MCF 10A (cell line): ENCODE measurements at regions not wholly inside any gene's neighbourhood (a gene's known extent, or its start where the extent isn't known, plus 50 kb on each side); places are given as distances from the start of the nearest gene placed in this dataset.

ENCODE experiments used
- BruUV-seq: library from RNA; stranded (reverse); fragments of 400-500 nt; replicated peaks from 2 replicates; lab custom pipeline; 2021; lab: Mats Ljungman, UMichigan
- CTCF ChIA-PET: fragments of 300-600 bp; sonication (Branson Sonifier 250); formaldehyde crosslinking; extraction: SDS; loops from one replicate; lab custom pipeline; 2021; ENCODE audit warnings: antibody characterized with exemption, inconsistent platforms; lab: Yijun Ruan, JAX
- POLR2A ChIA-PET: fragments of 300-600, 350-650 bp; sonication (Branson Sonifier 250); formaldehyde crosslinking; extraction: SDS; loops from one replicate; lab custom pipeline; 2020; ENCODE audit warnings: antibody characterized with exemption, inconsistent platforms; lab: Yijun Ruan, JAX
- DNase-seq: peaks from one replicate; pipeline ENCODE4 v3.0.0-alpha.2; 2018; ENCODE audit not compliant: unreplicated experiment
- H3K27ac Mint-ChIP-seq: one replicate; pipeline ENCODE4 v1.8.0; 2022; ENCODE audit warnings: mild to moderate bottlenecking, low read depth, mixed read lengths; ENCODE audit not compliant: unreplicated experiment
- H3K27me3 Mint-ChIP-seq: one replicate; pipeline ENCODE4 v1.8.0; 2022; ENCODE audit warnings: mixed read lengths; ENCODE audit not compliant: insufficient read depth, unreplicated experiment
- H3K36me3 Mint-ChIP-seq: one replicate; pipeline ENCODE4 v1.8.0; 2022; ENCODE audit warnings: mild to moderate bottlenecking, moderate library complexity, mixed read lengths; ENCODE audit not compliant: insufficient read depth, unreplicated experiment
- H3K4me1 Mint-ChIP-seq: one replicate; pipeline ENCODE4 v1.8.0; 2022; ENCODE audit warnings: mixed read lengths; ENCODE audit not compliant: insufficient read depth, unreplicated experiment
- H3K4me3 Mint-ChIP-seq: one replicate; pipeline ENCODE4 v1.8.0; 2022; ENCODE audit warnings: mild to moderate bottlenecking, moderate library complexity, mixed read lengths; ENCODE audit not compliant: unreplicated experiment
- H3K9me3 Mint-ChIP-seq: one replicate; pipeline ENCODE4 v1.8.0; 2022; ENCODE audit warnings: mixed read lengths; ENCODE audit not compliant: unreplicated experiment
- CTCF ChIP-seq: fragments of 200-600 bp; IDR thresholded peaks from one replicate; pipeline ENCODE4 v1.8.0; 2022; ENCODE audit warnings: antibody characterized with exemption, mild to moderate bottlenecking; ENCODE audit not compliant: unreplicated experiment
- intact Hi-C: fragments of 100-400 bp; cut with micrococcal nuclease; formaldehyde crosslinking; loops from 2 replicates; pipeline ENCODE4 v1.14.1; 2022

DNA sequence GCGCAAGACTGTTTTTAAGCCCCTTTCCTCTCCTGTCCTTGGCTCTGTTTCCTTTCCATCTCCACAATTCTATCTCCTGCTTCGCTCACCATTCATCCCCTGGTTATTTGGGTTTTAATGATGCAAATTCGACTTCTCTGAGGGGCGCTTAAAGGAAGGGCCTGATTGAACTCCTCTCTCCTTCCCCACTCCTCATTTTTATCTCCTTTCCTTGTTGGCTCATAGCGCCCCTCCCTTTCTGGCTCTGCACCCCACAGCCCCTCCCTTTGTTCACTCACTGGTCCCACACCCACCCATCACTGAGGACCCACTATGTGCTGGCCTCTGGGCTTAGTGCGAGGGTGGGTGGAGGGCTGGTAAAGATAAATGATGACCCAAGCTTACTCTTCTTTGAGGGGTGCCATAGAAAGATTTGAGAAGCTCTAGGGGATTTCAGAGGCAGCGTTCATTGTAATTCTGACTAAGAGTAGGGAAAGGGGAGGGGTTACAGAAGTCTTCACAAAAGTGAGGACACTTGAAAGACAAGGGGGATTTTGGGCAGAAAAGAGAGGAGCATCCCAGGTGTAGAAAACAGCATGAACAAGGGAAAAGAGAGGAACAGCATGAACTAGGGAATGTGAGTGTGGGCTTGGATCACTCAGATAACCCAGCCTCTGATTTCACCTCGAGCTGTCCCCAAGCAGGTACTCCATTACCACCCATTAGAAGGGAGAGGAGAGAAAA lies 507.8 kb downstream of the CD83 start:
- intact Hi-C loops, result no loop called here
- Mint-ChIP-seq H3K9me3 (no peaks in the 10 kb centered on the region), H3K4me3 (no peak overlapping the region), H3K4me1 (no peaks in the 10 kb centered on the region), H3K27ac (no peak overlapping the region), H3K36me3 (no peaks in the 10 kb centered on the region), H3K27me3 (no peaks in the 10 kb centered on the region)
- ChIA-PET POLR2A (no interaction called here), CTCF (interaction anchor here (0.6 kb wide), 1 partner anchor 40 kb away, joined by 3 read pairs; no protein-coding TSS in a partner anchor)
- no TSS peak for BruUV-seq
- no peak for TF ChIP-seq CTCF
- DNase-seq, result no peak

- intact Hi-C loops, result no loop called here
- H3K4me3 Mint-ChIP-seq, result no peak overlapping the region
- no TSS peak for BruUV-seq
- no peak overlapping the region for H3K27ac Mint-ChIP-seq
- no peaks in the 10 kb centered on the region for H3K27me3 Mint-ChIP-seq
- ChIA-PET CTCF (no interaction called here), POLR2A (no interaction called here)
- no peaks in the 10 kb centered on the region for H3K9me3 Mint-ChIP-seq
- no peaks in the 10 kb centered on the region for H3K36me3 Mint-ChIP-seq
- no peak for DNase-seq
- TF ChIP-seq CTCF, result no peak
- no peaks in the 10 kb centered on the region for H3K4me1 Mint-ChIP-seq
Measured at GRCh38 chr6:14626556-14626955, 509.0 kb downstream of the CD83 start.

- DNase-seq, result no peak
- BruUV-seq, result no TSS peak
- POLR2A ChIA-PET, result no interaction called here
- no peak for TF ChIP-seq CTCF
- no peak overlapping the region for H3K4me3 Mint-ChIP-seq
- CTCF ChIA-PET, result interaction anchor here (0.6 to 1.2 kb wide), 2 partner anchors 18 to 29 kb away, joined by 3 to 4 read pairs; no protein-coding TSS in a partner anchor
- intact Hi-C loops, result no loop called here
- no peaks in the 10 kb centered on the region for H3K4me1 Mint-ChIP-seq
- no peak overlapping the region for H3K27ac Mint-ChIP-seq
- H3K36me3 Mint-ChIP-seq, result no peaks in the 10 kb centered on the region
- no peaks in the 10 kb centered on the region for H3K27me3 Mint-ChIP-seq
- no peaks in the 10 kb centered on the region for H3K9me3 Mint-ChIP-seq
Measured at GRCh38 chr6:14630016-14630415, 512.4 kb downstream of the CD83 start.

GRCh38 chr6:14633479-14633878 lies 515.9 kb downstream of the CD83 start:
- POLR2A ChIA-PET, result no interaction called here
- no peaks in the 10 kb centered on the region for H3K9me3 Mint-ChIP-seq
- intact Hi-C loops, result no loop called here
- CTCF ChIA-PET, result interaction anchor here (0.7 kb wide), 1 partner anchor 87 kb away, joined by 3 read pairs; no protein-coding TSS in a partner anchor
- no peak for TF ChIP-seq CTCF
- DNase-seq, result no peak
- H3K27ac Mint-ChIP-seq, result no peak overlapping the region
- no peak overlapping the region for H3K4me3 Mint-ChIP-seq
- no peaks in the 10 kb centered on the region for H3K27me3 Mint-ChIP-seq
- peaks cover 5% of the 10 kb centered on the region for H3K36me3 Mint-ChIP-seq
- BruUV-seq, result no TSS peak
- H3K4me1 Mint-ChIP-seq, result no peaks in the 10 kb centered on the region
